Panc1 (cell line): ENCODE measurements at regions not wholly inside any gene's neighbourhood (a gene's known extent, or its start where the extent isn't known, plus 50 kb on each side); places are given as distances from the start of the nearest gene placed in this dataset.

Experiments
- ATAC-seq: fragments of 200-7000 bp; cut with Tn5 transposase; 2 replicates; pipeline ENCODE4 v1.9.1; 2020; ENCODE audit warnings: mild to moderate bottlenecking, moderate library complexity
- BruUV-seq: library from RNA; stranded (reverse); fragments of 400-500 nt; replicated peaks from 2 replicates; lab custom pipeline; 2021; lab: Mats Ljungman, UMichigan
- CTCF ChIA-PET: fragments of 300-600 bp; sonication (Branson Sonifier 250); formaldehyde crosslinking; loops from one replicate; lab custom pipeline; 2022; ENCODE audit warnings: antibody characterized with exemption; lab: Charles Lee
- POLR2A ChIA-PET: fragments of 300-600 bp; sonication (Branson Sonifier 250); formaldehyde crosslinking; loops from one replicate; lab custom pipeline; 2022; ENCODE audit warnings: antibody characterized with exemption; lab: Charles Lee
- DNase-seq: peaks from one replicate; pipeline ENCODE4 v3.0.0-alpha.2; 2010; ENCODE audit warnings: low read depth, low spot score
- H3K27ac ChIP-seq: 2 replicates; pipeline ENCODE4 v1.5.1; 2011; ENCODE audit warnings: mild to moderate bottlenecking, low read length, inconsistent platforms
- H3K27me3 ChIP-seq: fragments of 200-500 bp; sonication (Bioruptor generic); 2 replicates; pipeline ENCODE4 v1.6.0; 2014; ENCODE audit warnings: low read length, inconsistent platforms; ENCODE audit not compliant: control insufficient read depth, insufficient read depth
- H3K36me3 ChIP-seq: fragments of 200-500 bp; sonication (Bioruptor generic); 2 replicates; pipeline ENCODE4 v1.5.1; 2014; ENCODE audit warnings: inconsistent platforms, mild to moderate bottlenecking, low read length, moderate library complexity; ENCODE audit not compliant: control insufficient read depth, insufficient read depth
- H3K4me1 ChIP-seq: 2 replicates; pipeline ENCODE4 v1.5.1; 2011; ENCODE audit warnings: inconsistent platforms, mild to moderate bottlenecking, low read length, moderate library complexity; ENCODE audit not compliant: control insufficient read depth, insufficient read depth
- H3K4me3 ChIP-seq, 2 experiments: 2 replicates each; pipeline ENCODE4 v1.5.1; 2011 to 2012; ENCODE audit warnings: low read depth in 2 of 2, low read length in 2 of 2, mild to moderate bottlenecking in 2 of 2, inconsistent platforms in 1 of 2, moderate library complexity in 1 of 2
- H3K9me3 ChIP-seq: fragments of 200-500 bp; sonication (Bioruptor generic); 2 replicates; pipeline ENCODE4 v1.5.1; 2014; ENCODE audit warnings: low read depth, mild to moderate bottlenecking, inconsistent platforms, low read length, moderate library complexity; ENCODE audit not compliant: control insufficient read depth, insufficient read depth
- CTCF ChIP-seq: fragments of 450-650 bp; IDR thresholded peaks from 2 replicates; pipeline ENCODE4 v1.5.1; 2017; ENCODE audit warnings: mild to moderate bottlenecking
- POLR2AphosphoS5 ChIP-seq: IDR thresholded peaks from 2 replicates; pipeline ENCODE4 v1.6.1; 2012; ENCODE audit warnings: mild to moderate bottlenecking, low read depth, low read length, moderate library complexity
- REST ChIP-seq, 2 experiments: IDR thresholded peaks; 2 replicates each; pipeline ENCODE4 v1.6.1; 2011 to 2012; ENCODE audit warnings: low read depth in 2 of 2, control low read depth in 1 of 2, low read length in 1 of 2, mild to moderate bottlenecking in 1 of 2, moderate library complexity in 1 of 2; ENCODE audit not compliant: insufficient read depth in 1 of 2
- SIN3A ChIP-seq: IDR thresholded peaks from 2 replicates; pipeline ENCODE4 v1.6.1; 2012; ENCODE audit warnings: low read depth, mild to moderate bottlenecking, low read length, moderate library complexity, borderline replicate concordance; ENCODE audit not compliant: insufficient read depth
- TCF7L2 ChIP-seq: IDR thresholded peaks from 2 replicates; pipeline ENCODE4 v1.6.1; 2011; ENCODE audit warnings: mild to moderate bottlenecking, low read depth, low read length, inconsistent platforms
- in situ Hi-C: cut with HindIII; loops from 2 replicates; pipeline ENCODE4 v1.10.0; 2016; ENCODE audit warnings: low sequenced_read_pairs, low pct_unique_long_range_greater_than_20kb
- intact Hi-C: fragments of 100-400 bp; cut with micrococcal nuclease; formaldehyde crosslinking; loops from one replicate; pipeline ENCODE4 v1.10.0; 2022; ENCODE audit not compliant: unreplicated experiment

GRCh38 chr1:14267991-14268390 is 330.5 kb upstream of the KAZN start:
- Histone ChIP-seq H3K4me3 (no peak overlapping the region), H3K36me3 (no peaks in the 10 kb centered on the region), H3K4me1 (no peaks in the 10 kb centered on the region), H3K27me3 (peaks cover 3% of the 10 kb centered on the region; the same call in 1 of the 2 replicates), H3K9me3 (no peaks in the 10 kb centered on the region), H3K27ac (no peak overlapping the region)
- in situ Hi-C loops (no loop called here), intact Hi-C loops (no loop called here)
- ChIA-PET CTCF (no interaction called here), POLR2A (no interaction called here)
- TF ChIP-seq REST (IDR thresholded peaks at IDR 0.05; ENCODE audit: insufficient read depth in 1 of 2, low read depth in 2 of 2, low read length in 1 of 2) (no peak), TCF7L2 (no peak), CTCF (no peak)
- no peak for DNase-seq
- no TSS peak for BruUV-seq
- ATAC-seq = no peak

- no TSS peak for BruUV-seq
- in situ Hi-C loops (no loop called here), intact Hi-C loops (no loop called here)
- H3K27ac ChIP-seq = no peak overlapping the region
- ChIA-PET POLR2A (no interaction called here), CTCF (no interaction called here)
- DNase-seq (no peak), ATAC-seq (no peak)
- H3K36me3 ChIP-seq = no peaks in the 10 kb centered on the region
- TF ChIP-seq REST (IDR thresholded peaks at IDR 0.05; ENCODE audit: insufficient read depth in 1 of 2, low read depth in 2 of 2, low read length in 1 of 2) = no peak
- no peak for TF ChIP-seq TCF7L2
- TF ChIP-seq CTCF = no peak
- no peak for TF ChIP-seq POLR2AphosphoS5
- TF ChIP-seq SIN3A = no peak
- H3K4me3 ChIP-seq = no peak overlapping the region
- H3K27me3 ChIP-seq = no peaks in the 10 kb centered on the region
- H3K9me3 ChIP-seq = no peaks in the 10 kb centered on the region
- no peaks in the 10 kb centered on the region for H3K4me1 ChIP-seq
Measured at GRCh38 chr1:14270821-14271220, 327.7 kb upstream of the KAZN start.
